ENCODE measurements at regions not wholly inside any gene's neighbourhood (a gene's known extent, or its start where the extent isn't known, plus 50 kb on each side); places are given as distances from the start of the nearest gene placed in this dataset.

- no peak for TF ChIP-seq POLR2A (IDR thresholded peaks at IDR 0.05; ENCODE audit: borderline replicate concordance, extremely low read depth, insufficient read depth, insufficient read length)
- no peak for TF ChIP-seq CTCF (IDR thresholded peaks at IDR 0.05 in 2 of 3, conservative IDR thresholded peaks at IDR 0.05 in 1 of 3; ENCODE audit: borderline replicate concordance in 1 of 3, insufficient read depth in 1 of 3, low read depth in 2 of 3, low read length in 2 of 3)
- no peak for TF ChIP-seq EZH2 (IDR thresholded peaks at IDR 0.05)
- TF ChIP-seq SP1 (IDR thresholded peaks at IDR 0.05; ENCODE audit: low read depth): no peak
- TF ChIP-seq YY1 (IDR thresholded peaks at IDR 0.05; ENCODE audit: extremely low read depth, insufficient replicate concordance, low read depth, low read length): no peak
- no peak for TF ChIP-seq ATF3 (IDR thresholded peaks at IDR 0.05)
These were observed 315.9 kb downstream of the TFAP2A start for GRCh38 chr6:10098756-10099528.
